ENCODE measurements at regions not wholly inside any gene's neighbourhood (a gene's known extent, or its start where the extent isn't known, plus 50 kb on each side); places are given as distances from the start of the nearest gene placed in this dataset.

DNA sequence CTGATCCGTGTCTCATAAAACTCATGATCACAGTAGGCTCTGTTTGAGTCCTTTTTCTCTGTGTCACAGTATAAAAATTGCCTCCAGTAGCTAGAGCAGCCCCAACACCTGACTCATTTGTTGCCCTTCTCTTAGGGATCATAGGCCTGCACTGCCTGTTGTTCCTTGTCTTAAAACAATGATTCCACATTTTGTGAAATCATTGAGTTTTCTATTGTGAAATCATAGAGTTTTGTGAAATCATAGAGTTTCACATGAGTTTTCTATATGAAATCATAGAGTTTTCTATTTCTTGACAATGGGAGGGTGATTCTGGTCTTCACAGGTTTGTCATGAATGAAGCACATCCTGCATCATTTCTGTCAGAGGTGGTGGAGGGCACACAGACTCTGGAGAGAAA, 239.9 kb downstream of the GASK1B start:
- Histone ChIP-seq H2AFZ (ENCODE audit: low read depth, low read length, severe bottlenecking) (no peak overlapping the region), H3K36me3 (ENCODE audit: low read length) (no peaks in the 10 kb centered on the region), H3K9ac (ENCODE audit: low read length) (no peak overlapping the region), H3K27me3 (ENCODE audit: low read length) (no peaks in the 10 kb centered on the region), H3K4me2 (ENCODE audit: low read depth, low read length, poor library complexity, severe bottlenecking) (no peak overlapping the region), H4K20me1 (ENCODE audit: low read depth, low read length) (no peaks in the 10 kb centered on the region), H3K4me3 (ENCODE audit: insufficient read depth, low read length, poor library complexity, severe bottlenecking) (no peak overlapping the region), H3K79me2 (ENCODE audit: insufficient read depth, low read length) (no peaks in the 10 kb centered on the region), H3K9me2 (replicated peaks; ENCODE audit: insufficient read depth, low read length) (0 out of 2 replicates have a peak, but pooled peaks cover 4% of the 10 kb centered on the region), H3K9me3 (ENCODE audit: insufficient read depth, low read length) (no peaks in the 10 kb centered on the region), H3K27ac (ENCODE audit: low read depth, low read length) (no peak overlapping the region), H3F3A (ENCODE audit: insufficient read depth) (no peaks in the 10 kb centered on the region)
- TF ChIP-seq, protein P1, sequence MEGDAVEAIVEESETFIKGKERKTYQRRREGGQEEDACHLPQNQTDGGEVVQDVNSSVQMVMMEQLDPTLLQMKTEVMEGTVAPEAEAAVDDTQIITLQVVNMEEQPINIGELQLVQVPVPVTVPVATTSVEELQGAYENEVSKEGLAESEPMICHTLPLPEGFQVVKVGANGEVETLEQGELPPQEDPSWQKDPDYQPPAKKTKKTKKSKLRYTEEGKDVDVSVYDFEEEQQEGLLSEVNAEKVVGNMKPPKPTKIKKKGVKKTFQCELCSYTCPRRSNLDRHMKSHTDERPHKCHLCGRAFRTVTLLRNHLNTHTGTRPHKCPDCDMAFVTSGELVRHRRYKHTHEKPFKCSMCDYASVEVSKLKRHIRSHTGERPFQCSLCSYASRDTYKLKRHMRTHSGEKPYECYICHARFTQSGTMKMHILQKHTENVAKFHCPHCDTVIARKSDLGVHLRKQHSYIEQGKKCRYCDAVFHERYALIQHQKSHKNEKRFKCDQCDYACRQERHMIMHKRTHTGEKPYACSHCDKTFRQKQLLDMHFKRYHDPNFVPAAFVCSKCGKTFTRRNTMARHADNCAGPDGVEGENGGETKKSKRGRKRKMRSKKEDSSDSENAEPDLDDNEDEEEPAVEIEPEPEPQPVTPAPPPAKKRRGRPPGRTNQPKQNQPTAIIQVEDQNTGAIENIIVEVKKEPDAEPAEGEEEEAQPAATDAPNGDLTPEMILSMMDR (IDR thresholded peaks at IDR 0.05; ENCODE audit: insufficient read depth, low read length, poor library complexity, severe bottlenecking): no peak
- no peak for TF ChIP-seq EZH2phosphoT487 (conservative IDR thresholded peaks at IDR 0.05; ENCODE audit: low read length)

DNA sequence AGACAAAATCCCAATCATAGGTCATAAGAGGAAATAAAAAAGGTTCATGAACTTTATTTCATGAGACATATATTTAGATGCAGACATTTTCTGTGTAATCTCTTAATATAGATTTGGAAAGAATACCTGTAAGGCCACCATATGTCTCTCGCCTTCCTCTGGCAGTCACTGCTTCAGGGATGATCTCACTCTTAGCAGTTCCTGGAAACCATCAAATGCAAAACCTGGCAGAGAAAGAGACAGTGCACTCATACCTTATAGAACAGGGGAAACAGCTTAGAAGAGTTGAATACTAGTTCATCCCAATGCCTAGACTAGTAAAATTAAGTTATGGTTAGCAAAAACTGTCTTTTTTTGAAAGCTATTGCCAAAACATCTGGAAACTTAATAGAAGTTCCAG, 243.3 kb downstream of the GASK1B start:
- H3F3A ChIP-seq (ENCODE audit: insufficient read depth): no peaks in the 10 kb centered on the region
- TF ChIP-seq EZH2phosphoT487 (conservative IDR thresholded peaks at IDR 0.05; ENCODE audit: low read length): no peak
- TF ChIP-seq, protein P1 (IDR thresholded peaks at IDR 0.05; ENCODE audit: insufficient read depth, low read length, poor library complexity, severe bottlenecking): no peak
- no peaks in the 10 kb centered on the region for H4K20me1 ChIP-seq (ENCODE audit: low read depth, low read length)
- H3K4me3 ChIP-seq (ENCODE audit: insufficient read depth, low read length, poor library complexity, severe bottlenecking): no peak overlapping the region
- H3K9ac ChIP-seq (ENCODE audit: low read length): no peak overlapping the region
- H3K36me3 ChIP-seq (ENCODE audit: low read length): no peaks in the 10 kb centered on the region
- H3K79me2 ChIP-seq (ENCODE audit: insufficient read depth, low read length): no peaks in the 10 kb centered on the region
- H3K9me2 ChIP-seq (replicated peaks; ENCODE audit: insufficient read depth, low read length): 0 out of 2 replicates have a peak, but pooled peaks cover 4% of the 10 kb centered on the region
- H3K27ac ChIP-seq (ENCODE audit: low read depth, low read length): no peak overlapping the region
- H3K27me3 ChIP-seq (ENCODE audit: low read length): no peaks in the 10 kb centered on the region
- H3K4me2 ChIP-seq (ENCODE audit: low read depth, low read length, poor library complexity, severe bottlenecking): no peak overlapping the region
- H2AFZ ChIP-seq (ENCODE audit: low read depth, low read length, severe bottlenecking): no peak overlapping the region
- no peaks in the 10 kb centered on the region for H3K9me3 ChIP-seq (ENCODE audit: insufficient read depth, low read length)

DNA sequence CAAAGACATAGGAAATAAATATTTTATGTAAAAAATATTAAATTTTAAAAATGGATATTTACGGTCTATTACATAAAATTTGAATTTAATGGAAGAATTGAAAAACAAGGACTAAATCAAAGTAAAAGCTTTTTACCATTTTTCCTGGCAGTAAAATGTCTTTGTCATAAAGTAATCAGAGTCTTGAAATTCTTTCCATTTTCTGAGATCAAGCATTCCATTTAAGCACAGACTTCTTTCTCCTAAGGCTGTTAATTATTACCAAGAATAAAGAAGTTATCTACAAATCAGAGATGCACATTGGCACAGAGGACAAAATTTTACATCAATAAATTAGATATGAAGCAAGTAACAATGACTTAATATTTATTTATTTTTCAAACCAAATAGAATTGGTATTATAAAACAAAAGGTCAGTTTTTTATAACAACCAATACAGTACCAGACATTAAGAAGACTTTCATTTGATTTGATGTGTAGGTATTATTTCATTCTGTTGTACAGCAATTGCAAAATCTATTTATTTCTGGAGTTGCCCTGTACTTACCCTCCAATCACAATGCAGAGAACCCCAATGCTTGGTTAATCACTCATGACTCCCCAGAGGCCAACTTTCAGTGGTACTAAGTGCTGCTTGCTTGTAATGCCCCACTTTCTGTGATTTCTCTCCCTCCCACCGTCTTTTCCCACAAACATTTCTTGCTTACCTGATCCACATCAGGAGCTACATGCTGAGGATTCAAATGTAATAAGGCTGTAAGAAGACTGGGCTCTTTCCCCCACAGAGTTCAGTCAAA, 254.6 kb downstream of the GASK1B start:
- H3K4me2 ChIP-seq (ENCODE audit: low read depth, low read length, poor library complexity, severe bottlenecking): no peak overlapping the region

More for the DNA sequence above, 254.6 kb downstream of the GASK1B start:
- no peak overlapping the region for H3K27ac ChIP-seq (ENCODE audit: low read depth, low read length)
- H3F3A ChIP-seq (ENCODE audit: insufficient read depth): no peaks in the 10 kb centered on the region
- H3K9me2 ChIP-seq (replicated peaks; ENCODE audit: insufficient read depth, low read length): no peaks in the 10 kb centered on the region
- H2AFZ ChIP-seq (ENCODE audit: low read depth, low read length, severe bottlenecking): no peak overlapping the region
- no peak for TF ChIP-seq EZH2phosphoT487 (conservative IDR thresholded peaks at IDR 0.05; ENCODE audit: low read length)
- TF ChIP-seq, protein P1 (IDR thresholded peaks at IDR 0.05; ENCODE audit: insufficient read depth, low read length, poor library complexity, severe bottlenecking): no peak
- H3K36me3 ChIP-seq (ENCODE audit: low read length): no peaks in the 10 kb centered on the region
- no peaks in the 10 kb centered on the region for H3K27me3 ChIP-seq (ENCODE audit: low read length)
- H3K79me2 ChIP-seq (ENCODE audit: insufficient read depth, low read length): no peaks in the 10 kb centered on the region
- no peaks in the 10 kb centered on the region for H4K20me1 ChIP-seq (ENCODE audit: low read depth, low read length)
- H3K9me3 ChIP-seq (ENCODE audit: insufficient read depth, low read length): no peaks in the 10 kb centered on the region
- H3K9ac ChIP-seq (ENCODE audit: low read length): no peak overlapping the region
- H3K4me3 ChIP-seq (ENCODE audit: insufficient read depth, low read length, poor library complexity, severe bottlenecking): no peak overlapping the region

Measured in SU-DHL-6 (cell line).